ENCODE measurements at regions not wholly inside any gene's neighbourhood (a gene's known extent, or its start where the extent isn't known, plus 50 kb on each side); places are given as distances from the start of the nearest gene placed in this dataset.

DNA sequence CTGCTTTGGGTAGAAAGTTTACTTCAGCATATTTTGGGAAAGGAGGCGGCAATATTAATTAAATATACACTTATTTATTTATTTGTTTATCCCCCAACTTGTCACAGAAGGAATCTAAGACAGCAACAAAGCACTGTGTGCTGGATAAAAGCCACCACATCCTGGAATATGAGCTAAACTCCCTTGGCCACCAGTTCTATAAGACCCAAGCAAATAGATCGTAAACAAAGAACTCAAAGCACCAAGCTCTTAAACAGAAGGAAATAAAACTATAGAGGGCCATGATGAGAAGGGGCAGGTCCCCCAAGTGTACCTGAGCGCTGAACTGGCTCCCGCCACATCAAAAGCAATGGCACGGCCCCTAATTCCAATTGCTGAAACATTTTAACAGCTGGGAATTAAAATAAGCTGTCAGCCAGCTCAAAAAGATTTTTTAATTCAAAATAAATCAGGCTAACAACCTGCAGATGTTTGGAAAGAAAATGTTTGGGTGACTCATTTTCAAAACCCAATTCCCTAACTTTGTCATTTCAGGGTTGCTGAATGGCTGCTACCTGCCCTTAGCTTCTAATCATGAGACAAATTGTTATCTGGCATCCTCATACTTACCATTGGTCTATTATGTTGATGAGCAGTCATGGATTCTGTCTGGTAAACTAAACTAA, 127.1 kb downstream of the SLC30A10 start:
- no peak for DNase-seq (ENCODE audit: low spot score)

DNA sequence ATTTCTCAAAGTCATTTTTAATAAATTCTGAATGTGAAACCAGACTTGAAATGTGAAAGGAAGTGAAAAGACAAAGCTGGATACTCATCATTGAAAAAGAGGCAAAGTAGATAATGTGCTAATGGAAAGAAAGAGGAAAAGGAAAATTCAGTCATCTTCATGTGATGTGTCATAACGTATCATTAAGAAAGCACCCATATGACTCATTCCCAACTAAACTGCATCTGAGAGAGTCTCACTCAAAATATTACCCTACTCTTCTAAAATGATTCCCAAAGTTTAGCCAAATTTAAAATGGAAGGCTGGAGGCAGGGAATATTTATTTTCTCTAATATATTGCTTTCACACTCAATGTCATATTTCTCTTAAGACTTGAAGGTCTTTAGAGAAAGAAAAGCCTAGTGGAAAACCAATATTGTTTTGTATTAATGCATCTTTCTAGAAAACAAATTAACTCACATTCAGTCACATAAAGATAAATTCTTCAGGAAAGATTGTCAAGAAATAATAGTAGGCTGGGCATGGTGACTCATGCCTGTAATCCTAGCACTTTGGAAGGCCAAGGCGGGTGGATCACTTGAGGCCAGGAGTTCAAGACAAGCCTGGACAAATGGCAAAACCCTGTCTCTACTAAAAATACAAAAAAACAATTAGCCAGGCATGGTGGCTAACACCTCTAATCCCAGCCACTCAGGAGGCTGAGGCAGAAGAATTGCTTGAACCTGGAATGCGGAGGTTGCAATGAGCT, 129.9 kb downstream of the SLC30A10 start:
- DNase-seq (ENCODE audit: low spot score): no peak

DNA sequence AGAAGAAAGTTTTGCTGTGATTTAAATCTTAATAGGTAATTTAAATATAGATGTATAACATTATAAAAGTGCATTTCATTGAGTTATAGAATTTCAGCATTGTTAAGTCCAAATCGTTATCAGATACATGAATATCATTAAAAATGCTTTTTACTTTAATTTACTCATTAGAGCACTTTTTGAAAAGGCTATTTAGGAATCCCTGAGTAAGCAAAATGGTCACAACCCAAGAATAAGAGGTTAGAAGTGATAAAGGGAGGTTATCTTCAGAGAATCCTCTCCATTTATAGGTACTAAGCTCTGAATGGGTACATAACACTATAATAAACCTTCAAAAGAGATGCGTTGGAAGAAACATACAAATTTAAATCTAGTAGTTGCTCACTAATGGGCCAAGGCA, 130.7 kb downstream of the SLC30A10 start:
- no peak for DNase-seq (ENCODE audit: low spot score)

DNA sequence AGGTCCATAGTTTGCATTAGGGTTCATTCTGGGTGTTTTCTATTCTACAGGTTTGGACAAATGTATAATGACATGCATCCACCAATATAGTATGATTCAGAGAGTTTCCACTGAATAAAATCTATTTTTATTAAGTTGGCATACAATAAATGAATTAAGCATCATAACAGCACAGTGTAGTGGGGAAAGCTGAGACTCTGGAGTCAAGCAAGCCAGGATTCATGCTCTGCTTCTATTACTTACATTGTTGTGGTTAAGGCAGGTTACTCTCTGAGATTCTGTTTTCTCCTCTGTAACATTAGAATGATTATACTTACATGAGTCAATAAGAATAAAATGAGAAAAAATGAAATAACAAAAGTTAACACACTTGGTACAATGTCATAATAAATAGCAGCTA, 131.3 kb downstream of the SLC30A10 start:
- no peak for DNase-seq (ENCODE audit: low spot score)

DNA sequence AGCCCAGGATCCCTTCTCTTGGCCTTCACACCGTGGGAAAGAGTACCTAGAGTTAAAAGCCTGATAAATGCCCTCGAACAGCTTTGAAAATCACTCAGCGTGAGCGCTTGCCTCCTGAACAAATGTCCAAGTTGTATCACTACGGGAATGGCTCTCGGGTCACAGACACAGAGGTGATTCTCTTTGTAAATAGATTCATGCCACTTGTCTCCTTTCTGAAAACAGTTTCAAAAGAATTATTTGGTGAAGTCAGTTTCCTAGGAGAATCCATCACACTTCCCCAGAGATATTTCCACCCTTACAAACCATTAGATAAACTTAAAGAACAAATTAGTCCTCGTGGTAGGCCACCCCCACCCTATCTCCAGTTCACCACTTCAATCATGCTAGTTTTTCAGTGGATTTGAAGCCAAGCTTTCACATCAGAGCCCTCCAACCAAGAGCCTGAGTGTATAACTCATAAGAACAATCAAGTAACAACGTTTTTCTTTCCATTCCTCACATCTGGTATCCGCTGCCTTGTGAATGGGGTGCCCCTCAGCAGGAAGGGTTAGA, 132.9 kb downstream of the SLC30A10 start:
- no peak for DNase-seq (ENCODE audit: low spot score)

DNA sequence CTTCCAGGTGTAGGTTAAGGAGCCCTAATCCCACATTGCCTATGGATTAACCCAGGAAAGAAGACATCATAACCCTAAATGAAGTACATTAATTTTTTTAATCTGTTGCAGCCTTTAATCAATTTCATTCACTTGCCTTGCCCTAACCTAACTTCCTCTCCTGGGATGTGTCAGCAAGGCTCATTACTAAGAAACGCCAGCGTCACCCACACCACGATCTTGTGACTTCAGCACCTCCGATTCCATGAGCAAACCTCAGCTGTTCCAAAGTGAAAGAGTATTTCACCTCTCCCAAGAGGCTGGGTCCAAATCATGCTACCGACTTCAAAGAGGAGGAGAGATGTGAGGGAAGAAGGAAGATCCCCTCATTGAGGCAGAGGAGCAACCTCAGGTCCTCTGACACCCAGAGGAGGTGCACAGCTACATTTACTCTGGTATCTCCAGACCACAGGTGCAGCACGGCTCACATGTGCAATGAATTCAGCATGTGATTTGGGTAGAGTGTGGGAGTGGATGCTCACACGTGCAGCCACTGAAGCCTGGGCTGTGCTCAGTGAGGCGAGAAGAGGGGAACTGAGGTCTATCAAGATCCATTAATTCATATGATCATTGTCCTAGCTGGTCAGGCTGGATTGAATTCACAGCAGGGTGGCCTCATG, 134.1 kb downstream of the SLC30A10 start:
- no peak for DNase-seq (ENCODE audit: low spot score)

DNA sequence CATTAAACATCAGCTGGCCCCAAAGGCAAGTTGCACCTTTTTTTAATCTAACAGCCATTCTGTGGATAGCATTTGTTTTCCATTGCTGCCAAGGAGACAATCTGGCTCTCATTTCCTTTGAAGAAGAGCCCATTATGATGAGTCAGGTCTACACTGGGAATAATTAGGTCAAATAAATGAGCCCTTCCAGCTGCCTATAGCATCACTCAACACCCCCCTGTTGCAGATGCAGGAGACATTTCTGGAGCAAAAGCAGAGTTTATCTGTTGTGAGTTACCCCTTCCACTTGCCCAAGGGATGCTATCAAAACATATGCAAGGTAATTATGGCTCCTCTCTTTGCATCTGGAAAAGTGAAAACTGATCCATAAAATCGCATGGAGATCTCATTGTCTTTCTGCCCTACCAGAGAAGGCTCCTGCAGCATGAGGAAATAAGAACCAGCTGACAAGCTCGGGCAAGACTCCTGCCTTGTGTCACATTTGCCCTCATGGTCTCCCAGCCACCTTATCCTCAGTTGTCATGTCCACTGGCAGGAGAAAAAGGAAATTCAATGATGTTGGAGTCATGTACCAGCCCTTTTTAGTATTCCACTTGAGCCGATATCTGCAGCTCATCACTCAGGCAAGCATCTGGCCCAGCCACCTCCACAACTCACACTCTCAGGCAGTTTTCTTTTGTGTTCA, 135.9 kb downstream of the SLC30A10 start:
- no peak for DNase-seq (ENCODE audit: low spot score)

DNA sequence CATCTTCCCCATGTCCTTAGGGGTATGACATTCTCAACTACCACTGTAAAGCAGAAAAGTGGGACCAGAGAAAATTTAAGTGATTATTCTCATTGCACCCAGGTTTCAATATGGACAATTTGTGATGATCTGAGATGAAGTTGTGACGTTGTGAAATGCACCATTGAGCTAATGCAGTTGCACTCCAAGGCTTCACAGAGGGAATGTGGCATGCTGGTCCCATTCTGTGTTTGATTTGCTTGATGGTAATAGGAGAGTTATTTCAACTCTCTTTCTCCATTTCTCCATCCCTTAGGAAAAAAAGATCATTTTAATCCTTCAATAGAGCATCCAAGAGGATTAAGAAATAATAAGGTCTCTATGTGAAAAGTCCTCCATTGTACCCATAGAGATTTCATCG, 136.6 kb downstream of the SLC30A10 start:
- DNase-seq (ENCODE audit: low spot score): no peak

DNA sequence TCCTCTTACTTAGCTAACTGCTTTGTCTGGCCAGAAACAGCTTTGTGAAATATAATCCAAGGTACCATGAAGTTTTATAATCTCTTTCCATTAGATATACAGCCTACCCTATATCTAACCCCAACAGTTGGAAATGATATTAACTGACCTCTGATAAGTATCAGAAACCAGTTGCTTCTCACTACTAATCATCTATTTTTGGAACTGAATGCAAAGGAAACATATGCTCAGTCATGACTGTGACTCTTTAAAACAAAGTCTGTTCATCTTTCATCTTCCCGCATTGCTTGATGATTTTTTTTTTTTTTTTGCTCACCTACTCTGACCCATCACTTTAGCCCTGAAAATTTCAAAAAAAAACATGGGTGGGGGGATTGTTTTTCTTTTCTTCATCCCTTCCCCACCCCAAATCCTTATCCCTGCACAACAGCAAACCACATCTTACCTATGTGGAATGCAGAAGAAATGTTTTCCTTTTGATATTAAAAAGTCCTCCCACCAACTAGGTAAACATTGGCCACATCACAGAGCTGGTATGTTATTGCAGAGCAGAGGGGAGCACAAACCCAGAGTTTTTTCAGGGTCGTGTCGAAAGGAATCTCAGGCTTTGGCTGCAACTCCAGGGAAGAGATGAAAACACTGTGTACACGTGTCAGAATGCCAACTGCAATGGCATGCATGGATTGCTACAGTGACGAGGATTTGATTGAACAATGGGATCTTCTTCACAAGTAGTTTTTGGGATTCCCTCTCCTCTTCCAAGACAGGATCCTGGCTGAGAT, 137.3 kb downstream of the SLC30A10 start:
- no peak for DNase-seq (ENCODE audit: low spot score)

DNA sequence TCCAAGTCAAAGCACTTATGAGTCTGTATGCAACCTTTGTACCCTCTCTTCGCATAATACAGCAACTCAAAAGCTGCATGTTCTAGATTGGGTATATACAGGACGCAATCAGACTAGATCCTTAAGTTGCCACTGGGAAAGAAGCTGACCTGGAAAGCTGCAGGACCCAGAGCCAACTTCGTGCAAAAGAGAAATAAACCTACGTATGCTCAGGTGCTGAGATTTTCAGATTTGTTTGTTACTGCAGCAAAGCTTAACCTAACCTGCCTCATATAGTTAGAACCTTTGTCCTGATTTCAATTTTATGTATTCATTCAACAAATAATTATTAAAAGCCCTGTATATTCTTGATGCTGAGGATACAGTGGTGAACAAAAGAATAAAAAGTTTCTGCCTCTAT, 139.7 kb downstream of the SLC30A10 start:
- DNase-seq (ENCODE audit: low spot score): no peak

DNA sequence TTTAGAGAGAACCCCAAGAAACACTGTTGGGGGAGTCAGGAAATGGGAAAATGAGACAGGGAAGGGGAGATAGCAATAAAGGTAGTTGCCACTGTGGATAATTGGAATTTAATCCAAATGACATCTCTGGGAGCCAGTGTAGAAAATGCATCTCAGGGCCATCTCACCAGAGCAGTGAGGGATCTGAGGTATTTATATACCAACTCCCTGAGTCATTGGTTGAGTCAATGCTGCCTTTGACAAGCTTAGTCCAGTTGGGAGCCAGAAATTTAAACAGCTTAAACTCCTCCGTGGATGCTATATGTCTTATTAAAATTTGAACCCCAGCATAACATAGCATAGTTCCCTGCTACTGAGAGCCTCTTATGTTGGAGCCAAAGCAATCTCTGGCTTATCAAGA, 140.3 kb downstream of the SLC30A10 start:
- no peak for DNase-seq (ENCODE audit: low spot score)

DNA sequence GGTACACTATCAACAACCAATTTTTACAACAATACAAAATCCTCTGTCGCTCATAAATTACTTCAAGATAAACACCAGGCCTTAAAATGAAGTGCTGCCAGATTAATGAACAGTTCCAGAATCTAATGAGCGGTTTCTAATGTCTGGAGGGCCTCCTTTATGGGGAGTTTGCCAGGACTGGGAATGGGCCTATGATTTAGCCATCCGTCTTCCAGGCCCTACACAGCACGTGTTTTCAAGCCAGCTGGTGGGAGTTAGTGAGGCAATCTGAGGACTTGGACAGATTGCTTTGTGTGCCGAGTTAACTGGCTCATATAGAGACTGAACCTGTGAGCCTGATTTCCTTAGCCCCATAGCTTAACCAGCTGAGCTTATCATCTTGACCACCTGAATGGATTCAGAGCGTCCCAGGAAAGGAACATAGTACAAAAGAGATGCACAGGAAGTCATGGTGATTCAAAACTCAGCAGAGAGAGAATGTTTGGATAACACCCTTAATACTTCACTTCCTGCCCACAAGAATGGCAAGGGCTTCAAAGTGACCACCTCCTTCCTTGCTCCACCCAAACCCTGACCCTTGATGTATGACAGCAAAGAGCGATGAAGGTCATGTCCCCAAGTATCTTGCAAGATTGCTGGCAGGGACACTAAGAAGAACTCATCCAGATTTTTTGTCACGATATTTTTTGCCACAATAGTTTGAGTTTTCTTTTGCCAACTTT, 143.5 kb downstream of the SLC30A10 start:
- DNase-seq (ENCODE audit: low spot score): no peak

DNA sequence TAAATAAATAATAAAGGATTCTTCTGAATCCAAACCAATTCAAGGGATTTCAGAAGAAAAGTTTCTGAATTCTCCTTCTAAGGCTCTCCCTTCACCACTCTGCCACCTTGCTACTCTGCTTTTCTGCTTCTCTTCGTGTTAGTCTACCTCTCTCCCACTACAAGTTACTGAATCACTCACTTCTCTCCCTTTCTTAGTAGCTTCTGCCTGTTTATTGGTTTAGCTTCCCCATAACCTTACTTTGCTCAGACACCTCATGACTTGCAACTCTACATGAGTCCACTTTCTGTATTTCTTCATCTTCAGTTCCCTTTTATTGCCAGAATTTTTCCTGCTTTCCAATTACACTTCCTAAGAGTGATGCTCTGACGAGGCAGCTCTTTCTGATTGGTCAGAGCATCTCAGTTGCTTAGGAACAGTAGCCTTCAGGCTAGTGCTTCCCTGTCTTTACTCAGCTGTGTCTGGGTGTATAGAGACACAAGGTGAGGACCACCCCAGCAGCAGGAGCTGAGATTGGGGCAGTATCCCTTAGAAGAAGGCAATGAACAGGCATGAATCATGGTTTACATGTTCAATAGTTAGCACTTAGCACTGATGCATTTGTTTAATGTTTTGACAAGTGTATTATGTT, 144.6 kb downstream of the SLC30A10 start:
- DNase-seq (ENCODE audit: low spot score): no peak

DNA sequence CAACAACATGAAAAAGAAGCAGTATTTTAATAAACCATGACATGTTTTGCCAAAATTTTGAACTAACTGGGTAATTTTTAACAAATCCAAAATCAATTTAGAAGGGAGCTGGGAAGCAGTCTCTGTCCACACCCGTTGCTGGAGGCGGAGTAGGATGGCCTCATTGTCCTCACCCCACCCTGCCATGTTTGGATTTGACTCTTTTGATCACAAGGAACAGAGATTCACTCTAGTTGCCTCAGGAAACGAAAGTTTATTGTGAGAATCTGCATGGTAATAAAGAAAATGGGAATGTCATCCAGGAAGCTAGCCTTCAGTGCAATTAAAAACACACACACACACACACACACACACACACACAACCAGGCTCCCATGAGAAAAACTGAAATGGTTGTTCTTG, 145.4 kb downstream of the SLC30A10 start:
- DNase-seq (ENCODE audit: low spot score): no peak

DNA sequence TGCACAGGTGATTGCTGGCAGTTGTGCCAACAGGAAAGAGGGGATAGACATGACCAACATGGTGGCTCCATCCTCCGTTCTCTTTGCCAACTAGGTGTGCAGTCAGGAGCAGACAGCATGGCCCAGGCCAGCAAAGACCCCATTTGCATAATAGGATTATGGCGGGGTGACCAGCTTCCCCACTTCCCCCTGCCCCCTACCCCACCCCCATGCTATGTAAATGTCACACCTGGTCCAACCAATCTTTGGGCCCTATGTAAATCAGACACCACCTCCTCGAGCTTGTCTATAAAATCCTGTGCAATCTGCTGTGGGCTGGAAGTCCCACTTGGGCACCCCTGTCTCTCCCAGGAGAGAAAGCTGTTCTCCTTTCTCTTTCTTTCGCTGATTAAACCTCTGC, 146.0 kb downstream of the SLC30A10 start:
- DNase-seq (ENCODE audit: low spot score): no peak

DNA sequence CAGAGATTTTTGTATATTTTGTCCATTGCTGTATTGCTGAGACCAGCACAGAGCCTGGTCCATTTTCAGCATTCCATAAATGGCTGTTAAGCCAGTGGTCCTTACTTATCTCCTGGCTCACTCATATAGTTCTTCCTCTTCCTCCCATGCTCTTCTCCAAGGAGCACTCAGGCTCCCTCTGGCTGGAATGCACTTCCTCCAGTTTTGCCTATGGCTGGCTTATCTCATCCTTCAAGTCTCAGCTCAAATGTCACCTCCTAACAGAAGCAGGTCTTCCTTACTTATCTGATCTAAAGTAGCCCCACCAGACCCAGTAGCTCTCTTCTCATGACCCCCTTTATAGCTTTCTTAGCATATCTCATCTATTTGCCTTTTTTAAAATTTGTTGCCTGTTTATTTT, 146.9 kb downstream of the SLC30A10 start:
- no peak for DNase-seq (ENCODE audit: low spot score)

DNA sequence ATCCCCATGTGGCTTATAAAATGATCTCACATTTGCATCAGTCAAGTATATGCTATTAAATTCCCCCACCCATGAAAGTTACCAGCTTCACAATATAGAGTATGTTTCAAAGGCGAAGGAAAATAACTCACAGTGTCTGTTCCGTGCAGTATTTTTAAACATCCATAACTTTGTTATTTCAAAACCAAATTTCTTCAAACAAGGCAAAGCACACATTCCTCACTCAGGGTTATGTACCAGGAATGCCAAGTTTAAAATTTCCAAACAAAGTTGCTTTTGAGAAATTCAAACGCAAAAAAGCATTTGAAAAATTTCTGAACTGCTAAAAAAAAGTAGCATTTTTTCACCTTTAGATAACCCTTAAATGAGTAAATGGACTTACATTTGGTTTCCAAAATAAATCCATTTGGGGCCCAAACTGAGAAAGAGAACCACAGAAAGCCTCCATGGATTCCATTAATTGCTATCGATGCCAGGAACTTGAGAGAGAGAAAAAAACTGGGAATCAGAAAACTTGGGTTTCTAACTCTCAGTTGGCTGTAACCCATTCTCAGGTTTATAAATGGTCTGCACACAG, 149.5 kb downstream of the SLC30A10 start:
- no peak for DNase-seq (ENCODE audit: low spot score)

DNA sequence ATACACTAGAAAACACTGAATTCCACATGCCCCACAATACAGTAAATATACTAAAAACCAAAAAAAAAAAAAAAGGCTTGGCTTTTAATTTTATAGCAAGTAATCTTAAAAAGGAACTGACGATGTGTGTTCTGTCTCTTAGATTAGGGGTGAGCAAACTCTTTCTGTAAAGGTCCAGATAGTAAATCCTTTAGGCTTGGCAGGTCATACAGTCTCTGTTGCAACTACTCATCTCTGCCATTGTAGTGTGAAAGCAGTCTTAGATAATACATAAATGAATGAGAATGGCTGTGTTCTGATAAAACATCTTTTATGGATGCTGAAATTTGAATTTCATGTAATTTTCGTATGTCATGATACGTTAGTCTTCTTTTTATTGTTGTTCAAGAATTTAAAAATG, 150.2 kb downstream of the SLC30A10 start:
- DNase-seq (ENCODE audit: low spot score): no peak

DNA sequence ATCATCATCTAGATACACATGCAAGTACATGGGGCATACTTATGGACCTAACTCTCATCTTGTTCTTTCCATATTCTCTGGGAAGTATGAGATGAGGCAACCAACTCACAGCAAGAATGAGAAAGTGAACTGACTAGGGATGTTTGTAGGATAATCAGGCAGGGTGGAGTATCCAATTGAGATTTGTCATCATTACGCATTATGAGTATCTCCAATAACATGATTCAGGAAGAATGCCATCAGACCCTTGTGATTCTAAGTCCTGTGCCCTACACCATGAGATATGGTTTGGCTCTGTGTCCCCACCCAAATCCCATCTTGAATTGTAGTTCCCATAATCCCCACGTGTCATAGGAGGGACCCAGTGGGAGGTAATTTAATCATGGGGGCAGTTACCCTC, 154.0 kb downstream of the SLC30A10 start:
- no peak for DNase-seq (ENCODE audit: low spot score)

DNA sequence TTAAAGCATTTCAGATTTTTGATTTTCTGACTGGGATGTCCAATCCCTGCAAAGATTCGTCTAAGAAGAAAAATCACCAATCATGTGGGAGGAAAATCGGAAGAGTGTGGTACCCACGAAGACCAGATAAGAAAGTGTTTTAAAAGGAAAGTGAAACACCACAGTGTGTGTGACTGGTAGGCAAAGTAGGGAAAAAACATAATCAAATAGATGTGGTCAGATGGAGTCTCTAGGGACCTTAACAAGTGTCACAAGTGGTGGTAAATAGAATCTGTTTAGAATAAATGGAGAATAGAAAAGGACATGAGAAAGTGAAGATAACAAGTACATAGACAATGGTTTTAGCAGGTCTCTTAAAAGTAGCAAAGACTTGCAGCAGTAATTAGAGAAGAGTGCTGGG, 154.6 kb downstream of the SLC30A10 start:
- no peak for DNase-seq (ENCODE audit: low spot score)

Measured in hepatic stellate cell (primary cell).